Breast epithelium (tissue), 4 donors: ENCODE measurements at regions not wholly inside any gene's neighbourhood (a gene's known extent, or its start where the extent isn't known, plus 50 kb on each side); places are given as distances from the start of the nearest gene placed in this dataset.

ENCODE experiments used
- DNase-seq, 2 donors: peaks; one replicate each; pipeline ENCODE4 v3.0.0-alpha.2; 2019; ENCODE audit warnings: low spot score in 2 of 2
- H3K27ac ChIP-seq, 2 donors: fragments of 200-600 bp; sonication (generic) in 1 of 2; one replicate each; pipeline ENCODE4 v1.5.1; 2016 to 2019; ENCODE audit warnings: mild to moderate bottlenecking in 1 of 2
- H3K27me3 ChIP-seq, 2 donors: fragments of 200-600 bp; sonication (generic) in 1 of 2; one replicate each; pipeline versions ENCODE4 v1.5.1 to v1.6.0; 2017 to 2019; ENCODE audit warnings: control low read depth in 1 of 2, mild to moderate bottlenecking in 1 of 2
- H3K36me3 ChIP-seq: fragments of 200-600 bp; one replicate; pipeline ENCODE4 v1.5.1; 2019
- H3K4me1 ChIP-seq, 2 donors: fragments of 200-600 bp; sonication (generic); one replicate each; pipeline ENCODE4 v1.5.1; 2016 to 2019; ENCODE audit warnings: control low read depth in 1 of 2
- H3K4me3 ChIP-seq, 3 donors: fragments of 200-600 bp; sonication (generic); 1 replicate in 2 of 3; 2 replicates in 1 of 3; pipeline ENCODE4 v1.5.1; 2016 to 2019; ENCODE audit warnings: mild to moderate bottlenecking in 3 of 3, moderate library complexity in 2 of 3
- H3K9me3 ChIP-seq, 2 donors: fragments of 200-600 bp; sonication (generic) in 1 of 2; one replicate each; pipeline ENCODE4 v1.5.1; 2016 to 2019; ENCODE audit warnings: control low read depth in 1 of 2
- POLR2A ChIP-seq: fragments of 450-650 bp; IDR thresholded peaks from one replicate; pipeline ENCODE4 v1.6.1; 2016; ENCODE audit warnings: antibody characterized with exemption, mild to moderate bottlenecking, moderate library complexity
- POLR2AphosphoS5 ChIP-seq, 3 donors: sonication (generic); formaldehyde crosslinking; IDR thresholded peaks; one replicate each; pipeline ENCODE4 v1.6.1; 2017; ENCODE audit warnings: antibody characterized with exemption in 3 of 3
- intact Hi-C: fragments of 100-400 bp; cut with DNase I; formaldehyde crosslinking; loops from one replicate; pipeline ENCODE4 v1.15.1; 2023; ENCODE audit warnings: low total_unique reads
- TF ChIP-seq, protein P1 (sequence below), 3 donors: fragments of 450-650 bp; IDR thresholded peaks; one replicate each; pipeline ENCODE4 v1.5.1; 2016 to 2017; ENCODE audit warnings: antibody characterized with exemption in 3 of 3, mild to moderate bottlenecking in 3 of 3, moderate library complexity in 3 of 3

DNA sequence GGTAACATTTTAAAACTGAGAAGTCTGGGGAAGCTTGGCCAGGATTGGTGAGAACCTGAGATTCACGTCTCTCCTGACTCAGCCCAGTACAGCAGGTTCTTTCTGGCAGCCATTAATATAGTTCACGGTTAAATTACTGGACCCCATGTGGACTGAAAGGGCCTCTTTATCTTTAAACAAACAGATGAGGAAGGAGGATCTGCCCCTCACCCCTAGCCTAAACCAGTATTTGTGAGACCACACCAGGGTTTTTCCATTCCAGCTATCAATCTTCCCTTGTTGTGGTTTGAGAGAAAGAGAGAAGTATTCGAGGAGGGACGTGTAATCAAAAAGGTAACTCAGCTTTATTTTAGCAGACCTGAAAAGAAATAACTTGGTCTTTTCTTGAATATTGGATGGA is 137.1 kb downstream of the PROX1 start:
- Histone ChIP-seq H3K36me3 (no peaks in the 10 kb centered on the region), H3K27ac (no peak overlapping the region), H3K4me1 (no peaks in the 10 kb centered on the region), H3K27me3 (no peaks in the 10 kb centered on the region), H3K9me3 (no peaks in the 10 kb centered on the region), H3K4me3 (no peak overlapping the region)
- TF ChIP-seq, protein P1, sequence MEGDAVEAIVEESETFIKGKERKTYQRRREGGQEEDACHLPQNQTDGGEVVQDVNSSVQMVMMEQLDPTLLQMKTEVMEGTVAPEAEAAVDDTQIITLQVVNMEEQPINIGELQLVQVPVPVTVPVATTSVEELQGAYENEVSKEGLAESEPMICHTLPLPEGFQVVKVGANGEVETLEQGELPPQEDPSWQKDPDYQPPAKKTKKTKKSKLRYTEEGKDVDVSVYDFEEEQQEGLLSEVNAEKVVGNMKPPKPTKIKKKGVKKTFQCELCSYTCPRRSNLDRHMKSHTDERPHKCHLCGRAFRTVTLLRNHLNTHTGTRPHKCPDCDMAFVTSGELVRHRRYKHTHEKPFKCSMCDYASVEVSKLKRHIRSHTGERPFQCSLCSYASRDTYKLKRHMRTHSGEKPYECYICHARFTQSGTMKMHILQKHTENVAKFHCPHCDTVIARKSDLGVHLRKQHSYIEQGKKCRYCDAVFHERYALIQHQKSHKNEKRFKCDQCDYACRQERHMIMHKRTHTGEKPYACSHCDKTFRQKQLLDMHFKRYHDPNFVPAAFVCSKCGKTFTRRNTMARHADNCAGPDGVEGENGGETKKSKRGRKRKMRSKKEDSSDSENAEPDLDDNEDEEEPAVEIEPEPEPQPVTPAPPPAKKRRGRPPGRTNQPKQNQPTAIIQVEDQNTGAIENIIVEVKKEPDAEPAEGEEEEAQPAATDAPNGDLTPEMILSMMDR (IDR thresholded peaks at IDR 0.05), result no peak
- TF ChIP-seq POLR2AphosphoS5 (IDR thresholded peaks at IDR 0.05) (no peak), POLR2A (no peak)
- intact Hi-C loops, result loop anchor here (5.0 kb wide), 1 partner anchor 763 kb away; no protein-coding TSS in a partner anchor
- DNase-seq, result no peak

DNA sequence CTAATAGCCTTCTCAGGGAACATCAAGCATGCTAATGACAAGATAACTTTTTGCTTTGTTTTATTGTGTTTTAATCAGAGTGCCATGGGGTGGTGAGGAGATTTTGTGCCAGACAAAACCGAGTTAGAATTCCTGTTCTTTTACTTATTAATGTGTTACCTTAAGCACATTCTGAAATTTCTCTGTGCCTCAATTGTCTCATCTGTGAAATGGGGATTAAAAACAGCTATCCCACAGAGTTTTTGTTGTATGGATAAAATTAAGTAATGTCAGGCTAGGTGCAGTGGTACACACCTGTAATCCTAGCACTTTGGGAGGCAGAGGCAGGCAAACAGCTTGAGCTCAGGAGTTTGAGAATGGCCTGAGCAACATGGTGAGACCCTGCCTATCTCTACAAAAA is 138.0 kb downstream of the PROX1 start:
- Histone ChIP-seq H3K36me3 (no peaks in the 10 kb centered on the region), H3K4me3 (no peak overlapping the region), H3K4me1 (no peaks in the 10 kb centered on the region), H3K9me3 (no peaks in the 10 kb centered on the region), H3K27ac (no peak overlapping the region), H3K27me3 (no peaks in the 10 kb centered on the region)
- TF ChIP-seq POLR2A, result no peak
- no peak for TF ChIP-seq POLR2AphosphoS5 (IDR thresholded peaks at IDR 0.05)
- TF ChIP-seq, protein P1 (IDR thresholded peaks at IDR 0.05), result no peak
- intact Hi-C loops, result no loop called here
- DNase-seq, result no peak

DNA sequence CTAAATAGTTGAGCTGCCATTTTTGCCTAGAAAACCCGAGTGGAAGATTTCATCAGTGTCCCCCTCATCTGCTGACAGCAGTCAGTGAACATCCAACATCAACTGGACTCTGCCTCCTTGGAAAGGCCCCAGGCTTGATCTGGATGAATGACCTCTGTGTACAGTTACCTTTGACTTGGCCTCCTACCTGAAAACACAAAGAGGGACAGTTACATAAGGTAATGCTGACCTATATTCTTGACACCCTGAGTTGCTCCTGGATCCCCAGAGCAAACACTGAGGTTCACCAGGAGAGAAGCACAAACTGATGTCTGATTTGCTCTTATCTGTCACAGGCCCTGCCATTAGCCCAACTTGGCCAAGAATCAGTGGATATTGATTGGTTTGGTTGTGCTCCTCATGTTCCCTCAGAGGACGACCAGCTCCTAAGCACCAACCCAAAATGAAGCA is 138.9 kb downstream of the PROX1 start:
- Histone ChIP-seq H3K27ac (no peak overlapping the region), H3K4me3 (no peak overlapping the region), H3K36me3 (no peaks in the 10 kb centered on the region), H3K27me3 (no peaks in the 10 kb centered on the region), H3K9me3 (no peaks in the 10 kb centered on the region), H3K4me1 (no peaks in the 10 kb centered on the region)
- intact Hi-C loops, result no loop called here
- DNase-seq, result no peak
- TF ChIP-seq POLR2A, result no peak
- TF ChIP-seq POLR2AphosphoS5 (IDR thresholded peaks at IDR 0.05), result no peak
- TF ChIP-seq, protein P1 (IDR thresholded peaks at IDR 0.05), result no peak

DNA sequence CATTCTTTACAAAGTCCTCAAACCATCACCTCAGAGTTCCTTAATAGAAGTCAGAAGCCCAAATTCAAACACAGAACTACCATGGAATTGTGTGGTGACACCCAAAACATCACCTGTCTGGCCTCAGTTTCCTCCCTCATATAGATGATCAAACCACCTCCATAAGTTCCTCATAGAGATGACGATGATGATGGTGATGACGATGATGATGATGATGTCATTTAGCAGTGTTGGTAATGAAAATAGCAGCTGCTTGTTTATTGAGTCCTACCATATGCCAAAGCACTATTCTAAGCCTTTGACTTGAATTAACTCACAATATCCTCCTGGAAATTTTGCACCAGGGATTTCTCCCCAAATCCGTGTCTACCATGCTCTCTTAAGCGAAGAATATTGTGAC is 139.9 kb downstream of the PROX1 start:
- H3K9me3 ChIP-seq, result no peaks in the 10 kb centered on the region
- H3K4me3 ChIP-seq, result no peak overlapping the region
- no peak overlapping the region for H3K27ac ChIP-seq
- no peaks in the 10 kb centered on the region for H3K4me1 ChIP-seq
- no peak for DNase-seq
- H3K27me3 ChIP-seq, result no peaks in the 10 kb centered on the region
- H3K36me3 ChIP-seq, result no peaks in the 10 kb centered on the region
- intact Hi-C loops, result no loop called here
- TF ChIP-seq, protein P1 (IDR thresholded peaks at IDR 0.05), result no peak
- TF ChIP-seq POLR2AphosphoS5 (IDR thresholded peaks at IDR 0.05) (no peak), POLR2A (no peak)

DNA sequence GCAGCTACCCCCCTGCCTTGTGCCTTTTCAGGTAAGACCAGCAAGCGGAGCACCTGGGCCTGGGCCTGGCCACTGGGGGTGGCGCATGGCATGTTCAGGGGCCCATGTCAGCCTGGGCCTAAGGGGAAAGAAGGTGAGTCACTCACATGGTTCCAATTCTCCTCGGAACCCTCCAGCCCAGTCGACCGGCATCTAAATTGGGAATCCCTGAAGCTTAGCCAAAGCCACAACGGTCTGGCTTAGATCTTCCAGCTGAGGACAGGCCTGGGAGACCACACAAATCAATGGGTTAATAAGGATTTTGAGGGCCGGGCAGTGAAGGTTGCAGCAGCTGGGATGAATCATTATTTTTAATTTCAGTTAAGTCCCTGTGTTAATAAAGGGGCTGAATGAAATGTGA is 145.1 kb upstream of the SMYD2 start:
- Histone ChIP-seq H3K9me3 (no peaks in the 10 kb centered on the region), H3K4me1 (no peaks in the 10 kb centered on the region), H3K27ac (no peak overlapping the region), H3K36me3 (no peaks in the 10 kb centered on the region), H3K27me3 (no peaks in the 10 kb centered on the region), H3K4me3 (no peak overlapping the region)
- TF ChIP-seq POLR2AphosphoS5 (IDR thresholded peaks at IDR 0.05), result no peak
- no peak for TF ChIP-seq POLR2A
- TF ChIP-seq, protein P1 (IDR thresholded peaks at IDR 0.05), result no peak
- intact Hi-C loops, result no loop called here
- DNase-seq, result no peak
